Panc1 (cell line): ENCODE measurements at regions not wholly inside any gene's neighbourhood (a gene's known extent, or its start where the extent isn't known, plus 50 kb on each side); places are given as distances from the start of the nearest gene placed in this dataset.

ENCODE experiments used
- CTCF ChIP-seq: fragments of 450-650 bp; IDR thresholded peaks from 2 replicates; pipeline ENCODE4 v1.5.1; 2017; ENCODE audit warnings: mild to moderate bottlenecking
- SIN3A ChIP-seq: IDR thresholded peaks from 2 replicates; pipeline ENCODE4 v1.6.1; 2012; ENCODE audit warnings: low read depth, mild to moderate bottlenecking, low read length, moderate library complexity, borderline replicate concordance; ENCODE audit not compliant: insufficient read depth

GRCh38 chr13:84668637-84669036 is 786.4 kb upstream of the SLITRK1 start:
- TF ChIP-seq SIN3A = no peak
- no peak for TF ChIP-seq CTCF
